Central memory CD8-positive, alpha-beta T cell (primary cell): ENCODE measurements at regions not wholly inside any gene's neighbourhood (a gene's known extent, or its start where the extent isn't known, plus 50 kb on each side); places are given as distances from the start of the nearest gene placed in this dataset.

Source experiments
- ATAC-seq: fragments of 150-1000 bp; cut with Tn5 transposase; replicated peaks from 2 replicates; pipeline ENCODE4 v1.10.0; 2022; ENCODE audit warnings: mild to moderate bottlenecking, moderate FRiP score, moderate number of reproducible peaks; ENCODE audit not compliant: poor library complexity, severe bottlenecking; ENCODE audit errors: extremely low read depth
- DNase-seq, 2 donors: peaks; one replicate each; pipeline ENCODE4 v3.0.0; 2021; ENCODE audit warnings: low spot score in 2 of 2
- H3K27ac Mint-ChIP-seq: one replicate; pipeline ENCODE4 v1.8.0; 2022; ENCODE audit warnings: low read depth, mild to moderate bottlenecking, moderate library complexity, mixed read lengths
- H3K27me3 Mint-ChIP-seq: one replicate; pipeline ENCODE4 v1.8.0; 2022; ENCODE audit warnings: mixed read lengths
- H3K36me3 Mint-ChIP-seq: one replicate; pipeline ENCODE4 v1.8.0; 2022; ENCODE audit warnings: mild to moderate bottlenecking, moderate library complexity, mixed read lengths; ENCODE audit not compliant: insufficient read depth
- H3K4me1 Mint-ChIP-seq: one replicate; pipeline ENCODE4 v1.8.0; 2022; ENCODE audit warnings: mixed read lengths
- H3K4me3 Mint-ChIP-seq: one replicate; pipeline ENCODE4 v1.8.0; 2022; ENCODE audit warnings: mild to moderate bottlenecking, moderate library complexity, mixed read lengths
- H3K9me3 Mint-ChIP-seq: one replicate; pipeline ENCODE4 v1.8.0; 2022; ENCODE audit warnings: mixed read lengths

- Mint-ChIP-seq H3K9me3 (no peaks in the 10 kb centered on the region), H3K4me3 (no peak overlapping the region), H3K36me3 (no peaks in the 10 kb centered on the region), H3K27ac (no peak overlapping the region), H3K27me3 (peaks cover 48% of the 10 kb centered on the region), H3K4me1 (no peaks in the 10 kb centered on the region)
- DNase-seq, result no peak
- ATAC-seq, result no peak
These were observed 475.0 kb downstream of the MIAT start for GRCh38 chr22:27132400-27132799.

DNA sequence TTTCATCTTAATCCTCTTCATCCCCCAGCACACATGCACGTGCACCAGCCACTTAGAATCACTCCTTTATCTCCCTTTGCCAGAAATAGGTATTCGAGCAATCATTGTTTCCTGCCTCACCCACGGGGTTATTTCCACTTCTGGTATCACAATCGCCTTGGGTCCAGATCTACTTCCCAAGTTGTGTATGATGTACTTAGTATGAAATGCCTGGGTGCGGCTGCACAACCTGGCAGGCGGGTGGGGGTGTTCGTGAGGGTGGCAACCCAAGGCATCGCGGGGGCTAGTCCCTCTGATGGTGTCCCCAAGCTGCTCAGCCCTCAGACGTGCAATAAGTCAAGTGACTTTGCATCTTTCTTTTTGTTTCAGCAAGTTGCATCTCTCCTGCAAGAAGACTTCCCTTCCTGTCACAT lies 475.6 kb downstream of the MIAT start:
- Mint-ChIP-seq H3K27ac (no peak overlapping the region), H3K4me1 (no peaks in the 10 kb centered on the region), H3K36me3 (no peaks in the 10 kb centered on the region), H3K4me3 (no peak overlapping the region), H3K27me3 (peaks cover 50% of the 10 kb centered on the region), H3K9me3 (no peaks in the 10 kb centered on the region)
- ATAC-seq (no peak), DNase-seq (no peak)

- no peak overlapping the region for H3K4me3 Mint-ChIP-seq
- no peaks in the 10 kb centered on the region for H3K4me1 Mint-ChIP-seq
- H3K9me3 Mint-ChIP-seq, result no peaks in the 10 kb centered on the region
- DNase-seq (no peak), ATAC-seq (no peak)
- no peaks in the 10 kb centered on the region for H3K36me3 Mint-ChIP-seq
- no peak overlapping the region for H3K27ac Mint-ChIP-seq
- peaks cover 49% of the 10 kb centered on the region for H3K27me3 Mint-ChIP-seq
These were observed 476.4 kb downstream of the MIAT start for GRCh38 chr22:27133681-27134314.

- peaks cover 44% of the 10 kb centered on the region for H3K27me3 Mint-ChIP-seq
- DNase-seq (no peak), ATAC-seq (no peak)
- H3K9me3 Mint-ChIP-seq, result no peaks in the 10 kb centered on the region
- H3K27ac Mint-ChIP-seq, result no peak overlapping the region
- H3K36me3 Mint-ChIP-seq, result no peaks in the 10 kb centered on the region
- H3K4me1 Mint-ChIP-seq, result no peaks in the 10 kb centered on the region
- H3K4me3 Mint-ChIP-seq, result no peak overlapping the region
These were observed 476.9 kb downstream of the MIAT start for GRCh38 chr22:27134315-27134701.

- no peaks in the 10 kb centered on the region for H3K36me3 Mint-ChIP-seq
- no peak overlapping the region for H3K4me3 Mint-ChIP-seq
- H3K27me3 Mint-ChIP-seq, result peaks cover 42% of the 10 kb centered on the region
- DNase-seq (no peak), ATAC-seq (no peak)
- H3K4me1 Mint-ChIP-seq, result no peaks in the 10 kb centered on the region
- no peaks in the 10 kb centered on the region for H3K9me3 Mint-ChIP-seq
- H3K27ac Mint-ChIP-seq, result no peak overlapping the region
These were observed 477.9 kb downstream of the MIAT start for GRCh38 chr22:27135031-27135981.

GRCh38 chr22:27136596-27136995 lies 479.2 kb downstream of the MIAT start:
- Mint-ChIP-seq H3K27me3 (peaks cover 36% of the 10 kb centered on the region), H3K36me3 (no peaks in the 10 kb centered on the region), H3K9me3 (no peaks in the 10 kb centered on the region), H3K27ac (no peak overlapping the region), H3K4me1 (no peaks in the 10 kb centered on the region), H3K4me3 (no peak overlapping the region)
- no peak for ATAC-seq
- DNase-seq, result no peak

DNA sequence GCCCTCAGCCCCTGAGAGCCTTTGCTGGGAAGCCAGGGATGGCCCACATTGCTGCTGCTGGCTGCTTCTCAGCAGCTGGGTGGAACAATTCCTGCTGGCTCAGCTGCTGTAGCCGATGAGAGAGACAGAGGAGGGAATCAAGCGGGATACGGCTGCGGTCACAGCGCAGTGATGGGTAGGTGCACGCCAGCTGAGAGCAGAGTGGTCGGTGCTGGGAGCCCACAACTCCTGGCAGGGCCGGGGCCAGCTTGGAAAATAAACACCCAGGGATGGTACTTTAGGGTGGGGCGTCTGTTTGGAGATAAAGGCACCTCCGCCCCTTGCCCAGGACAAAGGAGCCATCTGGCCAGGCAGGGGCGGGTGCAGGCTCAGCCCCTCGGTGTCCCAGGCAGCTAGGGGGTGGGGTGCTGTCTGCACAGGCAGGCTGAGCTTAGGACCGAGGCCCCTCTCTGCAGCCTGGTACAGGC lies 480.5 kb downstream of the MIAT start:
- H3K4me3 Mint-ChIP-seq, result no peak overlapping the region
- no peaks in the 10 kb centered on the region for H3K4me1 Mint-ChIP-seq
- no peak for DNase-seq
- no peaks in the 10 kb centered on the region for H3K36me3 Mint-ChIP-seq
- peaks cover 23% of the 10 kb centered on the region for H3K27me3 Mint-ChIP-seq
- ATAC-seq, result no peak
- no peaks in the 10 kb centered on the region for H3K9me3 Mint-ChIP-seq
- H3K27ac Mint-ChIP-seq, result no peak overlapping the region

GRCh38 chr22:27138471-27138870 lies 481.1 kb downstream of the MIAT start:
- Mint-ChIP-seq H3K36me3 (no peaks in the 10 kb centered on the region), H3K27me3 (peaks cover 17% of the 10 kb centered on the region), H3K27ac (no peak overlapping the region), H3K9me3 (no peaks in the 10 kb centered on the region), H3K4me1 (no peaks in the 10 kb centered on the region), H3K4me3 (no peak overlapping the region)
- ATAC-seq (no peak), DNase-seq (no peak)

DNA sequence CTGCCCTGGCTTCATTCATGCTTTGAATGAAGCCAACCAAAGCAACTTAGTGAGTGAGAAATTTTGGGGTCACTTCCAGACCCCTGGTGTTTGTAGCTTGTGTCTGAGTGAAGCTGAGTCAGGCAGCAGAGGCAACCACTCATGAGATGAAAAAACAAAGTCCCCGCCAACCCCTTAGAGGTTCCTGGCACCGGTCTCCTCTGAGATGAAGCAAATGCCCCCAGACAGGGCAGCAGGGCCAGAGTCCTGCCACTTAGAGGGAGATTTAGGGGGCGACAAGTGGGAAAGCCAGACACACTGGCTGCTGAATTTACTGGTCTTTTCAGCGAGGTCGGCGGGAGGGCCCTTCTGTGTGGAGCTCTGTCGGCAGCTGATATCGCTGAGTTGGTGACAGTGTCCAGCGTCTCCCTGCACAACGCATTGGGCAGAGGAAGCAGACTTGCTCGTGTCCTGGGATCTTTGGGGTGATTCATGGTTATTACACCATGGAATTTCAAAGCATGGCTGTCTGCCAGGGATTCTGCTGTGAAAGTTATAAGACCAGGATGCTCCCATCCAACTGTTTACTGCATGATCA lies 482.6 kb downstream of the MIAT start:
- Mint-ChIP-seq H3K27ac (no peak overlapping the region), H3K4me1 (no peaks in the 10 kb centered on the region), H3K9me3 (no peaks in the 10 kb centered on the region), H3K4me3 (no peak overlapping the region), H3K36me3 (no peaks in the 10 kb centered on the region), H3K27me3 (peaks cover 9% of the 10 kb centered on the region)
- DNase-seq, result no peak
- ATAC-seq, result no peak

DNA sequence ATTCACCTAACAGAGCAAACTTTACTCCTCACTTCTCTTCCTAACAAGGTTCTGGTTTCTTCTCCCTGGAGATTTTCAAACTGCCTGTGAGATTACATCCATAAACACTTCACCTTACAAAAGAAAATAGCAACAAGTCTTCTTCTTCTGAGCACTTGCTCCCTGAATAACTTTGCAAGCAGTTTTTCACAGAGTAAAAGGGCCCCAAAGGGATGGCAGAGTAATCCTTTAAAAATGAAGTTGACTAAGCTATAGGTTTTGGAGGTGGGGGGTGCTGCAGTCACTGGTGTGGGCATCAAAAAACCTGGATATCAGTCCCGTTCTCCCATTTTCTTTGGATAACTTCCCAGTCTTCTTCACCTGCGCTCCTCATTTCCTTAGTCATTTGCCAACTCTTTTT lies 484.9 kb downstream of the MIAT start:
- Mint-ChIP-seq H3K9me3 (no peaks in the 10 kb centered on the region), H3K36me3 (no peaks in the 10 kb centered on the region), H3K27ac (no peak overlapping the region), H3K4me1 (no peaks in the 10 kb centered on the region), H3K4me3 (no peak overlapping the region), H3K27me3 (peaks cover 9% of the 10 kb centered on the region)
- DNase-seq (no peak), ATAC-seq (no peak)

DNA sequence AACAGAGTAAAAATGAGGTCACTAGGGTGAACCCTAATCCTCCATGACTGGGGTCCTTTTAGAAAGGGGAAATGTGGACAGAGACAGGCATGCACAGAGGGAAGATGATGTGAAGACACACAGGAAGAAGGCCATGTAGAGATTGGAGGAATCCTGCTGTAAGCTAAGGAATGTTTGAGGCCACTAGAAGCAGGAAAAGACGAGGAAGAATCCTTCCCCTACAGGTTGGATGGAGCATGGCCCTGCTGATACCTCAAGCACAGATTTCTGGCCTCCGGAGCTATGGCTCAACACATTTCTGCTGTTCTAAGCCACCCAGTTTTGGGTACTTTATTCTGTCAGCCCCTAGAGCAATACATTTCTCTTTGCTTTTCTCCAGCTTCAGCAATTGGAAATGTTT lies 486.9 kb downstream of the MIAT start:
- Mint-ChIP-seq H3K27me3 (peaks cover 17% of the 10 kb centered on the region), H3K4me3 (no peak overlapping the region), H3K36me3 (no peaks in the 10 kb centered on the region), H3K27ac (no peak overlapping the region), H3K4me1 (no peaks in the 10 kb centered on the region), H3K9me3 (no peaks in the 10 kb centered on the region)
- DNase-seq (no peak), ATAC-seq (no peak)

GRCh38 chr22:27146866-27147633 lies 489.7 kb downstream of the MIAT start:
- Mint-ChIP-seq H3K4me1 (peaks cover 9% of the 10 kb centered on the region), H3K9me3 (peaks cover 3% of the 10 kb centered on the region), H3K27me3 (peaks cover 40% of the 10 kb centered on the region), H3K36me3 (no peaks in the 10 kb centered on the region), H3K4me3 (no peak overlapping the region), H3K27ac (no peak overlapping the region)
- ATAC-seq (no peak), DNase-seq (no peak)
